Gastroesophageal sphincter (tissue), 3 donors: ENCODE measurements at regions not wholly inside any gene's neighbourhood (a gene's known extent, or its start where the extent isn't known, plus 50 kb on each side); places are given as distances from the start of the nearest gene placed in this dataset.

Source experiments
- CTCF ChIP-seq, 4 experiments: fragments of 200-600 bp in 2 of 4; fragments of 450-650 bp in 2 of 4; sonication (generic) in 1 of 4; IDR thresholded peaks; one replicate each; pipeline ENCODE4 v1.5.1; 2017 to 2019; ENCODE audit warnings: antibody characterized with exemption in 4 of 4, mild to moderate bottlenecking in 2 of 4, moderate library complexity in 2 of 4
- EP300 ChIP-seq: sonication (generic); formaldehyde crosslinking; IDR thresholded peaks from one replicate; pipeline ENCODE4 v1.6.1; 2017; ENCODE audit warnings: antibody characterized with exemption, mild to moderate bottlenecking
- POLR2A ChIP-seq, 2 donors: fragments of 450-650 bp; IDR thresholded peaks; one replicate each; pipeline ENCODE4 v1.6.1; 2017; ENCODE audit warnings: antibody characterized with exemption in 2 of 2, mild to moderate bottlenecking in 2 of 2, moderate library complexity in 1 of 2
- POLR2AphosphoS5 ChIP-seq: sonication (generic); formaldehyde crosslinking; IDR thresholded peaks from one replicate; pipeline ENCODE4 v1.6.1; 2017; ENCODE audit warnings: antibody characterized with exemption

DNA sequence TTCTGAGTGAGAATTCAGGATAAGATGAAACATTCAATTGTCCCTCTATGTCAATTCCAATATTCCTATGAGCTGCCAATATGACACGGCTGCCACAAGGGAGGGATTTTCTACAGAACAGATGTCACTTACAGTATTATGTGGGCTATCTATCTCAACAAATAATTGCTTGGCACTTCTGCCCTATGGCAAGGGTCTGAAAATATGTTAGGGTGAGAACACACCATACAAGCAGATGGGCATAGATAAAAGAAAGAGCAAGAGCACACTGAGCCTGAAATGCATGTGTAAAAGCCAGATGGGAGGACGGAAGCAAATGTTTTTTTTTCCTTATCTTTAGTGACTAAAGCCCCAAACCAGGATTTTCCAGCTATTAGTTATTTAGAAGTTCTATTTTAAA is 70.1 kb upstream of the TFEC start:
- TF ChIP-seq CTCF (IDR thresholded peaks at IDR 0.05) = no peak
- no peak for TF ChIP-seq POLR2A (IDR thresholded peaks at IDR 0.05)
- no peak for TF ChIP-seq POLR2AphosphoS5
- TF ChIP-seq EP300 = no peak
